ENCODE measurements at regions not wholly inside any gene's neighbourhood (a gene's known extent, or its start where the extent isn't known, plus 50 kb on each side); places are given as distances from the start of the nearest gene placed in this dataset.

DNA sequence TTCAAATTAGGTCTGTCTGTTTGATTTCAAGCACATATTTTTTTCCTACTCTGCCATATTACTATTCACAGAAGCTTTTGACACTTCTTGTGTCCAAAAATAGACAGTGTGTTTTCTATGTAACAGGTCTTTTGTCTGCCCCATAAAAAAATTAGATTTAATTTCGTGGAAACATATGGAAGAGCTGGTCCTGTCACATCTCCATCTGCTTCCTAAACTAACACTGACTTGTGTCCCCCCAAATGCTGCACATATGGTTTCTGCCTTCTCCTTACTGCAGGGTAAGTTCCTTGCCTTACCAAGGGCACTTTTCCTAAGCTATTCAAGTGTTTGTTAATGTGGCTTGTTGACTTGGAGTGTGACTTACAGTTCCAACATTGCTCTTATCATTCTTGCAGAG, 340.7 kb upstream of the ARX start:
- DNase-seq (ENCODE audit: low spot score) (no peak), ATAC-seq (ENCODE audit: low FRiP score) (no peak)
- TF ChIP-seq, protein P1, sequence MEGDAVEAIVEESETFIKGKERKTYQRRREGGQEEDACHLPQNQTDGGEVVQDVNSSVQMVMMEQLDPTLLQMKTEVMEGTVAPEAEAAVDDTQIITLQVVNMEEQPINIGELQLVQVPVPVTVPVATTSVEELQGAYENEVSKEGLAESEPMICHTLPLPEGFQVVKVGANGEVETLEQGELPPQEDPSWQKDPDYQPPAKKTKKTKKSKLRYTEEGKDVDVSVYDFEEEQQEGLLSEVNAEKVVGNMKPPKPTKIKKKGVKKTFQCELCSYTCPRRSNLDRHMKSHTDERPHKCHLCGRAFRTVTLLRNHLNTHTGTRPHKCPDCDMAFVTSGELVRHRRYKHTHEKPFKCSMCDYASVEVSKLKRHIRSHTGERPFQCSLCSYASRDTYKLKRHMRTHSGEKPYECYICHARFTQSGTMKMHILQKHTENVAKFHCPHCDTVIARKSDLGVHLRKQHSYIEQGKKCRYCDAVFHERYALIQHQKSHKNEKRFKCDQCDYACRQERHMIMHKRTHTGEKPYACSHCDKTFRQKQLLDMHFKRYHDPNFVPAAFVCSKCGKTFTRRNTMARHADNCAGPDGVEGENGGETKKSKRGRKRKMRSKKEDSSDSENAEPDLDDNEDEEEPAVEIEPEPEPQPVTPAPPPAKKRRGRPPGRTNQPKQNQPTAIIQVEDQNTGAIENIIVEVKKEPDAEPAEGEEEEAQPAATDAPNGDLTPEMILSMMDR (IDR thresholded peaks at IDR 0.05), result no peak

DNA sequence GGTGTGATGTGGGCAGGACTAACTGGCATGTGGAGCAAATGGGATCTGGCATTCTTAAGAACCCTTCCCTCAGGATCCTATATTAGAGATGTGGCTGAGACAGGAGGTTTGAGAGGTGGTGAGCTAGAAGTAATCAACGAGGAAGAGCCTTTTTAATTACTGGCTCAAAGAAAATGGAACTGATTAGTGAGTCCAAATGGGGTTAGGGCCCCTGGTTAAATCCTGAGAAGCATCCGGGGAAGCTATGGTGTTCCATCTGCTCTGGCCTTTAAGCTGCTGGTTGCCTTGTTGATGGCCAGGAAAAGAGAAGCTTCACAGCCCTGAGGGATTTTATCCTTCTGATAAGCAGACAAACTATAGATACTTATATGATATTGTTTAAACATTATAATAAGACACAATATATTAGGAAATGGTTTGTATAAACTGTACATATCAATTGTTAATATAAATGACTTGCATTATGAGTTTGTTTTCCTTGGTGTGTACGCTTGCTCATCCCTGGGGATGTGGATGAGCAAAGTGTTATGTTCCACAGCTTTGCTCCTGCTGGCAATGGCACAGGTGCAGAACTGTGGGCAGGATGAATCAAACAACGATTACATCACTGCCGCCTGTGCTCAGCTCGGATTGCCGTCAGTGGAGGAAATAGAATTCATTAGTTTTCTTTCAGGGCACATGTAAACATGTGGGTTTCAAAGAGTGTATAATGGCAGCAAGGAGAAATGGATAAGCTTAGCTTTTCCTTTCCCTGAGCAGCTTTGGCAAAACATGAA, 328.6 kb upstream of the ARX start:
- no peak for DNase-seq (ENCODE audit: low spot score)
- TF ChIP-seq, protein P1 (IDR thresholded peaks at IDR 0.05), result no peak
- ATAC-seq (ENCODE audit: low FRiP score), result no peak

DNA sequence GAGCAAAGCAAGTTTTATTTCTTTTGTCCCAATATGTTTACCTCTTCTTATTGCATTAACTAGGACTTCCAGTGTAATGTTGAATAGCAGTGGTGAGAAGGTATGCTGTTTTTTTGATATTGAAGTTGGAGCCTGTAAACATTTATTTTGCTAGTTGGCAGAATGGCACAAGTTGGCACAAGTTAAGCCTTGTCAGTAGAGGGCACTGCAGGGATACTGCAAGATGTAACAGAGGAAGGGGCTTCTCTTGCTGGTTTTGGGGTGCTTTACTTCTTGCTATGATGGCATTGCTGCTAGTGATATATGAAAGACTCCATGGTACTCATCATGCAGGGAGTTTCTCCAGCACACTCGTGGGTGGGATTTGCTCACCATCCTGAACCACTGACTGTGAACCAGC, 327.3 kb upstream of the ARX start:
- no peak for ATAC-seq (ENCODE audit: low FRiP score)
- DNase-seq (ENCODE audit: low spot score), result no peak
- TF ChIP-seq, protein P1 (IDR thresholded peaks at IDR 0.05), result no peak

DNA sequence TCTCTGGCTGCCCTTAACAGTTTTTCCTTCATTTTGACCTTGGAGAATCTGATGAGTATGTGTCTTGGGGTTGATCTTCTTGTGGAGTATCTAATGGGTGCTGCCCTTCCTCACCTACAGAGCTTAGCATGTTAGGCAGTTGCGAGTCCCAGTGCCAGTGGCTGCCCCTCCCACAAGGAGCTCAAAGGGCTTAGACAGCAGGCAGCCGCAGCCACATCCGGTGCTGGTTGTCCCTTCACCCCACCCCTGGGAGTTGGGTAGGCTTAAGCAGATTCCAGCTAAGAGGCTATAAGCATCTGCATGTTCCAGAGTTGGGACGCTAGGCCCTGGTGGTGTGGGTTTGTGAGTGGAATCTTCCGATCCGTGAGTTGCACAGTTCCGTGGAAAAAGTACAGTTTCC, 322.1 kb upstream of the ARX start:
- ATAC-seq (ENCODE audit: low FRiP score) (no peak), DNase-seq (ENCODE audit: low spot score) (no peak)
- TF ChIP-seq, protein P1 (IDR thresholded peaks at IDR 0.05), result no peak

DNA sequence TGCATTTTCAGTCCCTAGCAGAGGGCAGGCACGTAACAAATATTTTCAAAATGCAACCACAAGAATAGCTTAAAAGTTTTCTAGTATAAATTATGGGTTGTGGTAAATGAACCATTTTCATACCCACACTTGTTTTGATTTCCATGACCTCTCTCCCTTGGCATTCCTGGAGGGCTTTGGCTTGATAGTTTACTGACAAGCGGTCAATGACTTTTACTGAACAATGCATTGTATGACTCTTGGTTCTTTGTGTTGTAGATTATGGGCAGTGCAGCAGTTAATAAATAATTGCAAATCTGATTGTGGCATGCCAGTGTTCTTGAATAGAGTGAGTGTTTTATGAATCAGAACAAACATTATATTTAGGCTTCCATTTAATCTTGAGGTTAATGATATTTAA, 285.2 kb upstream of the ARX start:
- DNase-seq (ENCODE audit: low spot score), result no peak
- TF ChIP-seq, protein P1 (IDR thresholded peaks at IDR 0.05), result no peak
- no peak for ATAC-seq (ENCODE audit: low FRiP score)

DNA sequence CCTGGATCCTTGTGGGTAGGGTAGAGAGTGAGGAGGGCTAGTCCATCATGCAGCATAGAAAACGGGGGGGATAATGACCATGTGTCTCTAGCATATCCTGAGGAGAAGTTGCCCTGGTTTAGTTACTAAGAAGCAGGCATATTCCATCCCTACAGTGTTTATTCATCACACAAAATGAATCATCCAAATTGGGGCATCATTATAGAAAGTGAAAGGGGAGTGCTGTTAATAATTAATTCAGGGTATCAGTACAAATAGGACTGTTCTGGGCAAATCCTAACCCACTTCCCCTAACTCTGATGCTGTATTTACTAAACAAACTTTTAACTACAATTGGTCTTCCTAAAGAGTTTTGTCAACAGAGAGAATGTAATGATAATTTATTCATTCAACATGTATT, 281.1 kb upstream of the ARX start:
- DNase-seq (ENCODE audit: low spot score) (no peak), ATAC-seq (ENCODE audit: low FRiP score) (no peak)

DNA sequence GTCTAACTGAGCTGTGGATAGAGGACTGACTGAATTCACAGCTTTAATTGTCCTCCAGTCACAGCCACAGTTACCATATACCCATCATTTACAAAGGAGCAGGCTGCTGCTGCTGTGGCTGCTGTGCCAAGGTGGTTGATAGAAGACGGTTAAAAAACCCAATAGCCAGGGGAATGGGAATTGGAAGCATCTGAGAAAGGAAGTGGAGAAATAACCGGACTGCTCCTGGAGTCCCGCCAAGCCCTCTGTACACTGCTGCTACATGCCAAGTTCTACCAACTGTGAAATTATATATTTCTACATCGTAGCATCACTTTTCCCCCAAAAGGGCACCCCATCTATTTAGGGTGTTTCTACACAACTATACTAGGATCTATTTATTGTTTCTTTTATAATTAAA, 279.7 kb upstream of the ARX start:
- ATAC-seq (ENCODE audit: low FRiP score), result no peak
- TF ChIP-seq, protein P1 (IDR thresholded peaks at IDR 0.05), result no peak

More for the DNA sequence above, 281.1 kb upstream of the ARX start:
- TF ChIP-seq, protein P1 (IDR thresholded peaks at IDR 0.05), result no peak

More for the DNA sequence above, 279.7 kb upstream of the ARX start:
- DNase-seq (ENCODE audit: low spot score), result no peak

Data from omental fat pad (tissue), 3 donors.